Nephron progenitor cell (in vitro differentiated cells): ENCODE measurements at regions not wholly inside any gene's neighbourhood (a gene's known extent, or its start where the extent isn't known, plus 50 kb on each side); places are given as distances from the start of the nearest gene placed in this dataset.

Source experiments
- DNase-seq: peaks from one replicate; pipeline ENCODE4 v3.0.0; 2021
- H3K27ac Mint-ChIP-seq: 2 replicates; pipeline ENCODE4 v1.8.0; 2021; ENCODE audit warnings: mild to moderate bottlenecking, moderate library complexity, mixed read lengths
- H3K27me3 Mint-ChIP-seq: 2 replicates; pipeline ENCODE4 v1.8.0; 2021; ENCODE audit warnings: mild to moderate bottlenecking, low read depth, mixed read lengths; ENCODE audit not compliant: poor library complexity
- H3K36me3 Mint-ChIP-seq: 2 replicates; pipeline ENCODE4 v1.8.0; 2021; ENCODE audit warnings: low read depth, mixed read lengths
- H3K4me1 Mint-ChIP-seq: 2 replicates; pipeline ENCODE4 v1.8.0; 2021; ENCODE audit warnings: mixed read lengths
- H3K4me3 Mint-ChIP-seq: 2 replicates; pipeline ENCODE4 v1.8.0; 2021; ENCODE audit warnings: mild to moderate bottlenecking, moderate library complexity, mixed read lengths
- H3K9me3 Mint-ChIP-seq: 2 replicates; pipeline ENCODE4 v1.8.0; 2021; ENCODE audit warnings: mild to moderate bottlenecking, moderate library complexity, mixed read lengths
- CTCF ChIP-seq: fragments of 200-600 bp; sonication (generic); IDR thresholded peaks from 2 replicates; pipeline ENCODE4 v1.5.0; 2021; ENCODE audit warnings: antibody characterized with exemption

DNA sequence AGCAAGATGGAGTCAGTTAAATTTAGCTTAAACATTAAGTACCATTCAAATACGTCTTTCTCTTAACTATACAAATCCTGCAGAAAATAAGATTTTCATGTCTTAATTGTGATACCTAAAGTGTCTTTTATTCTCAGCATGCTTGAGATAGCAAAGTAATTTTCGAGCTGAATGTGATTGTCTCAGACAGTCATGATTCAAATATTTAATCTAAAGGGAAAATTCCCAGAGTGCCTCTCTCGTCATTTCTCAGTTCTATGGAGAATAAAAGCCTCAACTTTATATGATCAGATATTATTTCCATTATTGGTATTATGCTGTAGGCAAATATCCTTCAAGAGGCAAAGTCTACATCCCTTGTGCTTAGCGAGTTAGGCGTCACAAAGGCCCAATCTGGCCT lies 589.9 kb downstream of the TAFA4 start:
- H3K9me3 Mint-ChIP-seq = no peaks in the 10 kb centered on the region
- no peak for DNase-seq
- no peak for TF ChIP-seq CTCF
- H3K4me3 Mint-ChIP-seq = no peak overlapping the region
- no peaks in the 10 kb centered on the region for H3K27me3 Mint-ChIP-seq
- no peaks in the 10 kb centered on the region for H3K36me3 Mint-ChIP-seq
- H3K4me1 Mint-ChIP-seq = no peaks in the 10 kb centered on the region
- H3K27ac Mint-ChIP-seq = no peak overlapping the region

- Mint-ChIP-seq H3K27ac (no peak overlapping the region), H3K4me3 (no peak overlapping the region), H3K9me3 (no peaks in the 10 kb centered on the region), H3K27me3 (no peaks in the 10 kb centered on the region), H3K36me3 (no peaks in the 10 kb centered on the region), H3K4me1 (peaks cover 5% of the 10 kb centered on the region)
- no peak for TF ChIP-seq CTCF
- DNase-seq = no peak
Observed at GRCh38 chr3:68336042-68336441, 596.3 kb downstream of the TAFA4 start.

- no peaks in the 10 kb centered on the region for H3K27me3 Mint-ChIP-seq
- DNase-seq = no peak
- no peak overlapping the region for H3K27ac Mint-ChIP-seq
- no peaks in the 10 kb centered on the region for H3K36me3 Mint-ChIP-seq
- H3K4me1 Mint-ChIP-seq = peaks cover 5% of the 10 kb centered on the region
- H3K9me3 Mint-ChIP-seq = no peaks in the 10 kb centered on the region
- TF ChIP-seq CTCF = no peak
- H3K4me3 Mint-ChIP-seq = no peak overlapping the region
Observed at GRCh38 chr3:68334367-68334986, 597.9 kb downstream of the TAFA4 start.

DNA sequence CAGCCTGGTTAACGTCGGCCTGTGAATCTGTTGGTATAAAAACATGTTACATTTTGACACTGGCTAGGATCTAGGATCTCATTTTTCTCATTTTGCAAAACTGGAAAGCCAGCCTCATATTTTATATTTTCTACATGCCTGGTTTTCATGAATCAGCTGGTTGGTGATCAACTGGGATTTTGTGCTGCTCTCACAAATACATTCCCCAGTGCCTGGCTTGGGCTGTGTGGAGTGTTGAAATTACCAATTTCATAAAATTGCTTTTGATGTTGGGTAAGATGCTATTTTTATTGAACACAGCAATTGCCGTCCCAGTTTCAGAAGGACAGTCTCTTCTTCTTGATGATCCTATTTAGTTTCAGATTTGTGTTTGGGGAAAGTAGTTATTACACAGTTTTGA lies 604.3 kb downstream of the TAFA4 start:
- no peak overlapping the region for H3K4me3 Mint-ChIP-seq
- TF ChIP-seq CTCF = no peak
- H3K27me3 Mint-ChIP-seq = no peaks in the 10 kb centered on the region
- H3K27ac Mint-ChIP-seq = no peak overlapping the region
- no peaks in the 10 kb centered on the region for H3K36me3 Mint-ChIP-seq
- H3K9me3 Mint-ChIP-seq = no peaks in the 10 kb centered on the region
- H3K4me1 Mint-ChIP-seq = no peaks in the 10 kb centered on the region
- no peak for DNase-seq

- Mint-ChIP-seq H3K4me3 (no peak overlapping the region), H3K4me1 (no peaks in the 10 kb centered on the region), H3K9me3 (peaks cover 5% of the 10 kb centered on the region)
Observed at GRCh38 chr3:68315964-68316363, 616.4 kb downstream of the TAFA4 start.

More at GRCh38 chr3:68315964-68316363, 616.4 kb downstream of the TAFA4 start:
- no peak for DNase-seq
- H3K36me3 Mint-ChIP-seq = no peaks in the 10 kb centered on the region
- TF ChIP-seq CTCF = no peak
- no peaks in the 10 kb centered on the region for H3K27me3 Mint-ChIP-seq
- no peak overlapping the region for H3K27ac Mint-ChIP-seq
